IMR-90 (cell line): ENCODE measurements at regions not wholly inside any gene's neighbourhood (a gene's known extent, or its start where the extent isn't known, plus 50 kb on each side); places are given as distances from the start of the nearest gene placed in this dataset.

Source experiments
- ELK1 ChIP-seq: fragments of 150-350 bp; IDR thresholded peaks from 2 replicates; pipeline ENCODE4 v1.6.1; 2016; ENCODE audit warnings: low read depth, mild to moderate bottlenecking, low read length, moderate library complexity, borderline replicate concordance
- USF2 ChIP-seq: fragments of 150-350 bp; IDR thresholded peaks from 2 replicates; pipeline ENCODE4 v1.6.1; 2017; ENCODE audit warnings: mild to moderate bottlenecking, antibody characterized with exemption, low read length, low read depth
- TF ChIP-seq, protein P1 (sequence below): conservative IDR thresholded peaks from 2 replicates; pipeline ENCODE4 v1.5.1; 2012; ENCODE audit warnings: mild to moderate bottlenecking, low read depth, low read length, improper control_type of control experiment

GRCh38 chr10:44042926-44043602 lies 341.8 kb downstream of the CXCL12 start:
- TF ChIP-seq ELK1 (no peak), USF2 (no peak)
- TF ChIP-seq, protein P1, sequence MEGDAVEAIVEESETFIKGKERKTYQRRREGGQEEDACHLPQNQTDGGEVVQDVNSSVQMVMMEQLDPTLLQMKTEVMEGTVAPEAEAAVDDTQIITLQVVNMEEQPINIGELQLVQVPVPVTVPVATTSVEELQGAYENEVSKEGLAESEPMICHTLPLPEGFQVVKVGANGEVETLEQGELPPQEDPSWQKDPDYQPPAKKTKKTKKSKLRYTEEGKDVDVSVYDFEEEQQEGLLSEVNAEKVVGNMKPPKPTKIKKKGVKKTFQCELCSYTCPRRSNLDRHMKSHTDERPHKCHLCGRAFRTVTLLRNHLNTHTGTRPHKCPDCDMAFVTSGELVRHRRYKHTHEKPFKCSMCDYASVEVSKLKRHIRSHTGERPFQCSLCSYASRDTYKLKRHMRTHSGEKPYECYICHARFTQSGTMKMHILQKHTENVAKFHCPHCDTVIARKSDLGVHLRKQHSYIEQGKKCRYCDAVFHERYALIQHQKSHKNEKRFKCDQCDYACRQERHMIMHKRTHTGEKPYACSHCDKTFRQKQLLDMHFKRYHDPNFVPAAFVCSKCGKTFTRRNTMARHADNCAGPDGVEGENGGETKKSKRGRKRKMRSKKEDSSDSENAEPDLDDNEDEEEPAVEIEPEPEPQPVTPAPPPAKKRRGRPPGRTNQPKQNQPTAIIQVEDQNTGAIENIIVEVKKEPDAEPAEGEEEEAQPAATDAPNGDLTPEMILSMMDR, result no peak
